SK-N-DZ (cell line): ENCODE measurements at regions not wholly inside any gene's neighbourhood (a gene's known extent, or its start where the extent isn't known, plus 50 kb on each side); places are given as distances from the start of the nearest gene placed in this dataset.
"Not testable (repeated sequence)": the region's sequence is repeated elsewhere in the genome, so short reads cannot be mapped to it uniquely, and the experiment has no call there.

Experiments
- DNase-seq: peaks from one replicate; pipeline ENCODE4 v3.0.0-alpha.2; 2015; ENCODE audit warnings: low spot score

DNA sequence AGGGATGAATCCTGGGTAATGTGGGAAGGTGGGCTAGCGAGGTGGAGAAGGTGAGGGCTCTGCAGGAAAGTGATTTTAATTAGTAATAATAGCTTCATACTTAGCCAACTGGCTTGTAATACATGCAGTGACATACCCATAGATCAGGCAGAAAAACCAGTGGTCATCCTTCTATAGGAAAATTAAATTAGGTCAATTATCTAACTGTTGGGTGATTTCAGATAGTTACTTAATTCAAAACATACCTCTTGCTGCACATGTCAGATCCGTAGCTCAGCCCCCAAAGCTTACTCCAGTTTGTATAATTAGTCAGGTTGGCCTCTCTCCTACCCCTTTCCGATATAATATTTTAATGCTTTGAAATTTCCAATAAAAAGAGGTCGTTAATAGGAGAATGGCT, 137.0 kb downstream of the TMEM114 start:
- DNase-seq = no peak

DNA sequence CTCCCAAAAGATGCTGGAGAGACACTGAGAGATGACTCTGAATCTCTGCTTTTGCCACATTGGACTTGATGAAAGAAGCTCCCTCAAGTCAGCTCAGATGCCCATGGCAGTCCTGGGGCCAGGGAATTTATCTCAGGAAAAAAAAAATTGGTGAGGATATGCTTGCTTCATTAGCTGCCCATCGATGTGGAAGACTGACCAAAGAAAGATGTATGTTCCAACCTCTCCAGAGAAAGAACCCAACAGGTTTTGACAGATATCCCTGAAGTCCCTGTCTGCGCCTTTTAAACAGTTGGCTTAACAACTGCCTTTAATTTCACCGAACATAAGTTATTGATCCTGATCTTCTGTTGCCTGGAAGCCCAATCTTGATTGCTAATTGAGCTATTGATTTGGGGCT, 137.4 kb downstream of the TMEM114 start:
- DNase-seq = no peak

- DNase-seq = no peak
These were observed 153.4 kb downstream of the TMEM114 start for GRCh38 chr16:8436931-8437330.

DNA sequence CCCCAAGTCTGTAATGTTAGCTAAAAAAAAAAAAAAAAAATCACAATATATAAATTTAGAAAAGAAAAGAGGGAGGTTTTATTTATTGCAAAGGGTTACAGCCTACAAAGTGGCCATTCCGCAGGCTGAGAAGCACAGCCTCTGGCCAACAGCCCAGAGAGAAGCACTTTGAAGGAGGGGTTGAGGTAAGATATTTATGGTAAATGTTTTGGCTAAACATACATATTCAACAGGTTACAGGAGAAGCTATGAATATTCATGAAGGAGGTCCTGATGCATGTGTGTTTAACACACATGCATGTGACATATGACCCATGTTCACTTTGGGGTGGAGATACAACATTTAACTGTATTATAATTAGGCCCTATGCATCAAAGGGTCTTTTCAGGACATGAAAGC, 158.5 kb downstream of the TMEM114 start:
- no peak for DNase-seq

- no peak for DNase-seq
These were observed 159.9 kb downstream of the TMEM114 start for GRCh38 chr16:8430401-8430800.

GRCh38 chr16:8426569-8426968, 163.7 kb downstream of the TMEM114 start:
- no peak for DNase-seq

GRCh38 chr16:8417145-8417544, 173.2 kb downstream of the TMEM114 start:
- DNase-seq = no peak

- DNase-seq = no peak
These were observed 181.3 kb downstream of the TMEM114 start for GRCh38 chr16:8408855-8409567.

- DNase-seq = no peak
These were observed 183.0 kb downstream of the TMEM114 start for GRCh38 chr16:8407351-8407750.

DNA sequence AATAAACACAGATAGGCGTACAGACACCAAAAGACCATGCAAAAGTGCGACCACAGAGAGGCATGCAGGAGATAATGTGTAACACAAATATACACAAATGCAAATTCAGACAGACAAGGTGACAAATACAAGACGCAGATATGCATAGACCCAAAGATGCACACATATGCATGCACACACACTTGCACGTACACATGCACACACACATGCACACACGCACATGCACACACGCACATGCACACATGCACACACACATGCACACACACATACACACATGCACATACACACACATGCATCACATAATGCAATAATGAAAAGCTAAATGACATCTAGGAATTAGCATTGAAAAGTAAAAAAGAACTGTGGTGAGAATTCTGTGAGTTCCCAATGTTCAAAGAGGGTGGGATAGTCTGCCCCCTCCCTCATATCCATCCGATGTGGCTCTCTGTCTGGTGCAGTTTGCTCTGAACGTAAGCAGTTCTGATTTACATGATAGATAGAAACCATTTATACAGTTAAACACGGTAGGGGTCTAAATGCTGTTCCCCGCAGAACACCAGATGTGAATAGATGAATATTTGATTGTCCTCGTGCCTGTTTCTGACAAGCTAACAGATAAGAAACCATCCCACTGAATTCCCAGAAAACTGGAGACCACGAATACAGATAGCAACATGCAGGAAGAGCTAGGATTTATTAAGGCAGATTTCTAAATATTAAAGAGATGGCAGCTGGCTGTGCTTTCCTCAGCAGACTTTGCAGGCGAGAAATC, 186.1 kb downstream of the TMEM114 start:
- peak; percentile 1 for DNase-seq

DNA sequence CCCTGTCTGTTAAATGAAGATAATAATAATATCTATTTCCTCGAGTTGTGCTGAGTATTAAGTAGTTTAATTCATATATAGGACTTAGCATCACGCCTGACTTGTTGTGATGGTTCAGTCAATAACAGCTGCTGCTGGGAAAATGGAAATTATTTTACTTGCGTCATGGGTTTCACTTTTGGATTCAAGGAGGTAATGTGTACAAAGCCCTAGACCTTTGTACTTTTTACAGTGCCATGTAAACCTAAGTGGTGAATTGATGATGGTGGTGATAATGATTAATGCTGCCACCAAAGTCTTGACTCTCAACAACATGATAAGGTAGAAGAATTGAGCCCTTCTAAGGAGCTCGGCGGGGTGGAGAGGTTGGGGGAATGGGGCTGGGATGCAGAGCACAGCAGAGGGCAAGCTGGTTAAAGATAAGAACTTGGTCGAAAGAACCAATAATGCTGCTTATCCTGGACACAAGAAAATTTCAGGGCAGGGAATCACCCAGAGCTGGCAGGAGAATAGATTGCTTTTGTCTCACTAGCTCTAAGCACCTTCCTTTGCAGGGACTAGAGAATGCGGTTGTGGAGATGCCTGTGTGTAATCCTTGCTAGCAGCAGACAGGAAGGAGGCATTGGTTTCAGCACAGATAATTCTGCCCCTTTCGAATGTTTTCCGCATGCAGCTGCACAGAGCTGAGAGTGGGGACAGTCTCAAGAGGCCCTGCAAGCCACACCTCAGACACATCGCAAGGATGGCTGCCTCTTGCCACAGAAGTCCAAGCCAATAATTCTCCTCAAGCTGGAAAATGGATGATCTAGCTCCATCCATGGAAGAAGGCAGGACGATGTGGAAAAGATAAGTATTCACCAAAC, 187.1 kb downstream of the TMEM114 start:
- DNase-seq = no peak

GRCh38 chr16:8400683-8401082, 189.6 kb downstream of the TMEM114 start:
- DNase-seq = not testable (repeated sequence)

DNA sequence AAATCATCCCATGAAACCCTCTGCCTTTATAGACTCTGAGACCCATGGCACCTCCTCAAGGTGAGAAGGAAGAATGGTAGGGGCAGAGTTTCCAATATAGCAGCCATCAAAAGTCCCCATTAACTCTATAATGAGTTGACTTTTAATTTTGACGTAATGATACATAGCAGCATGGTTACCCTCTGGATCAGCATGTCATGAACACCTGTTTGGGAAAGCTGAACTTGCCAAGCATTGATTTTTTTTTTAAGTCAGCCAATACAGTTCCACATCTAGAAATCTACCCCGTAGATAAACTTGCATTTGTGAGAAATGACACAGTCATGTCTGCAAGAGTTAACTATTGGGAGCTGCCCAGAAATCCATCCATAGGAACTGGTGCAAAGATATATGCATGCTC, 191.8 kb downstream of the TMEM114 start:
- no peak for DNase-seq

DNA sequence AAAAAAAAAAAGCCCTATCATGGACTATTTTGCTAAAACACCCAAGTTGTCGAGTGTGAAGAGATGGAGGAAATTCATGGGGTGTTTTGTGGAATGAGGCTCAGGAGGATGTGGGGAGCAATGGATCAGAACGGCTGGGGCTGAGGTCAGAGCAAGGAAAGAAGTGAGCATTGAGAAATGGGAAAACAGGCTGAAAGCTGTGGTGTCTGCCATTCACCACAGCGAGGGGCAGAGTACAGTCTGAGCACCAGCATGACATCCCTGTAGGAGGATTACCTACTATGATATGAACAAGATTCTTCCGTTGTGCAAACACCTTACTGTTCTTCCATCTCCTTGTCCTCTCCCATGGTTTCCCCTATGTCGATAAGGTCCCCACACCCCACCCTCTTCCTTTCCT, 193.1 kb downstream of the TMEM114 start:
- no peak for DNase-seq

- DNase-seq = no peak
These were observed 193.8 kb downstream of the TMEM114 start for GRCh38 chr16:8396463-8396862.

- no peak for DNase-seq
These were observed 199.1 kb downstream of the TMEM114 start for GRCh38 chr16:8391257-8391656.

- no peak for DNase-seq
These were observed 201.6 kb downstream of the TMEM114 start for GRCh38 chr16:8388684-8389083.

DNA sequence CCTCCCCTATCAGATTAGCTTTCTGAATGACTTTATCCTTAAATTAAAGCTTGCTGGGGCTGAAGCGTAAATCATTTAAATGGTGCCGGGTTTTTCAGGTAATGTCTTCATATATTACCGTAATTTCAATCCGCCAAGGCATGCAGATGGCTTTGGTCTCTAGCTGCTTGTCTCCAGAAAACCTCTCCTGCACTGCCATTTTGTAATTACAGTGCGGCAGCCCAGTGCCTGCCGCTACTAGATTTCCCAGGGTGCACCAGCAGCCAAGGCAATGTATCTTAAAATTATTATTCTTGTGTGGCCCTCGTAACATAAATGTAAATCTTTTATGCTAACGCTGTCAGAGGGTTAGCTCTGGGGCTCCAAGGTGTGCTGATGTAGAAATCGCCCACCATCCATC, 208.5 kb downstream of the TMEM114 start:
- no peak for DNase-seq

DNA sequence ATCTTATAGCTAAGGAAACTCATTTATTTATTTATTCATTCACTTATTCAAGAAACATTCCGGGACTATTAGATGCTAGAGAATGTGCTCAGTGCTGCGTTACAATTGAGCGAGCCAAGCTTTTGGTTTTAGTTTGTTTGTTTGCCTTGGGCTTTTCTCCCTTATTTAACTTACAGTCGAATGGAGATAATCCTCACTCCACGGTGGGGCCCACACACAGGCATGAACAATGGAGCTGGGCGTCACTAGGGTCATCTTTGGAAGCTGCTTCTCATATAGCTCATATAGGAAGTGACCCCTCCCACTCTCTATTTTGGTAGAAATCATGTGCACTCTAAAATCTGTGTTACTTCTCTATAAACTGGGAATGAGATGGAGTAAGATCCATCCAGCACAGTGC, 210.0 kb downstream of the TMEM114 start:
- no peak for DNase-seq

GRCh38 chr16:8377864-8378263, 212.4 kb downstream of the TMEM114 start:
- no peak for DNase-seq

- DNase-seq = no peak
These were observed 213.5 kb downstream of the TMEM114 start for GRCh38 chr16:8376858-8377257.

- DNase-seq = no peak
These were observed 213.9 kb downstream of the TMEM114 start for GRCh38 chr16:8376430-8376829.
